Psoas muscle (tissue), 7 donors: ENCODE measurements at regions not wholly inside any gene's neighbourhood (a gene's known extent, or its start where the extent isn't known, plus 50 kb on each side); places are given as distances from the start of the nearest gene placed in this dataset.

Source experiments
- ATAC-seq, 4 donors: fragments of 200-7000 bp; cut with Tn5 transposase; one replicate each; pipeline ENCODE4 v1.9.1; 2020; ENCODE audit warnings: moderate library complexity in 3 of 4, mild to moderate bottlenecking in 2 of 4
- DNase-seq, 2 donors: peaks; one replicate each; pipeline ENCODE4 v3.0.0-alpha.2; 2020
- H3K27ac ChIP-seq: fragments of 200-600 bp; one replicate; pipeline ENCODE4 v1.8.0; 2022
- H3K27me3 ChIP-seq, 3 donors: fragments of 200-600 bp in 1 of 3; one replicate each; pipeline versions ENCODE4 v1.6.1 to v1.8.0; 2013 to 2022; ENCODE audit warnings: low read length in 2 of 3, mild to moderate bottlenecking in 2 of 3, moderate library complexity in 1 of 3; ENCODE audit not compliant: insufficient read depth in 3 of 3
- H3K36me3 ChIP-seq, 2 donors: fragments of 200-600 bp in 1 of 2; one replicate each; pipeline versions ENCODE4 v1.6.1 to v1.8.0; 2013 to 2022; ENCODE audit warnings: low read depth in 1 of 2, mild to moderate bottlenecking in 1 of 2, moderate library complexity in 1 of 2; ENCODE audit not compliant: insufficient read depth in 1 of 2
- H3K4me1 ChIP-seq: fragments of 200-600 bp; one replicate; pipeline ENCODE4 v1.8.0; 2022
- H3K4me3 ChIP-seq: fragments of 200-600 bp; one replicate; pipeline ENCODE4 v1.8.0; 2022; ENCODE audit warnings: mild to moderate bottlenecking
- H3K9me3 ChIP-seq: fragments of 200-600 bp; one replicate; pipeline ENCODE4 v1.8.0; 2022
- CTCF ChIP-seq: fragments of 200-600 bp; IDR thresholded peaks from one replicate; pipeline ENCODE4 v1.8.0; 2022; ENCODE audit warnings: antibody characterized with exemption
- WGBS, 3 donors: extraction: QIAGEN DNeasy Blood & Tissue Kit; methylation state at CpG; one replicate each; pipeline versions ENCODE4 v1.1.6 to v1.1.7; 2013; 5-methylcytosine and 5-hydroxymethylcytosine counted together
- intact Hi-C, 2 donors: fragments of 100-400 bp; cut with DNase I; formaldehyde crosslinking; loops; one replicate each; pipeline versions ENCODE4 v1.11.0 to v1.14.2; 2022
- donor health status: healthy with polysubstance abuse.
- donor health status: DM: no; HTN: no; CAD: no; lungs with moderate emphysema.
- donor health status: Bipolar disorder and iron deficiency.
- donor health status: healthy.
- donor health status: DM: yes; HTN: yes; CAD: no.
- donor health status: DM: no; HTN: no; CAD: no.
- donor health status: DM: yes; HTN: yes; CAD: no.

DNA sequence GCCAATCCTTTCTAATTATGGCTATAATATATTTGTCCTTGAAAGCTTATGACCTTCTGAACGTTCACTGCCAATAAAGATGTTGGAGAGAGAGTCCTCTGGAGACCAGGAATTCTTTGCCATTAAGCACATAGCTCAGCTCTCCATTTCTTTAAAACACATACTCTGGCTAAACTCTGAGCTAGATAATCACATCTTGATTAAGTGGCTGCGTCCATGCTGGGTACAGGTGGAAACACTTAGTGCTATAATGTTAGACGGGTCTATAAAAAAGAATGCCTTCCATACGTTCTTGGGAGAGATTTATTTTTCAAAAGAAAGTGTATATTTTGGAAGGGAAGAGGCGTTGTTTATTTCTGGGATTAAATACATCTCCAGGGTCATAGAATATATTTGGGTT lies 314.5 kb downstream of the LPIN1 start:
- intact Hi-C loops = no loop called here
- Histone ChIP-seq H3K4me1 (no peaks in the 10 kb centered on the region), H3K9me3 (no peaks in the 10 kb centered on the region), H3K36me3 (no peaks in the 10 kb centered on the region), H3K27ac (no peak overlapping the region), H3K4me3 (no peak overlapping the region), H3K27me3 (no peaks in the 10 kb centered on the region)
- WGBS, 3 donors = 67 to 69% (median 68%) methylated on average over 5 of the region's 5 CpGs
- no peak for DNase-seq
- ATAC-seq = no peak
- TF ChIP-seq CTCF = no peak

GRCh38 chr2:12061286-12062052 lies 315.0 kb downstream of the LPIN1 start:
- Histone ChIP-seq H3K27me3 (no peaks in the 10 kb centered on the region), H3K4me3 (no peak overlapping the region), H3K36me3 (no peaks in the 10 kb centered on the region), H3K27ac (no peak overlapping the region), H3K9me3 (no peaks in the 10 kb centered on the region), H3K4me1 (no peaks in the 10 kb centered on the region)
- ATAC-seq (no peak), DNase-seq (no peak)
- WGBS, 3 donors = 81 to 94% (median 93%) methylated on average over 3 of the region's 3 CpGs
- intact Hi-C loops = no loop called here
- TF ChIP-seq CTCF = no peak

GRCh38 chr2:12062053-12062395 lies 315.6 kb downstream of the LPIN1 start:
- Histone ChIP-seq H3K9me3 (no peaks in the 10 kb centered on the region), H3K27me3 (no peaks in the 10 kb centered on the region), H3K27ac (no peak overlapping the region), H3K36me3 (no peaks in the 10 kb centered on the region), H3K4me1 (no peaks in the 10 kb centered on the region), H3K4me3 (no peak overlapping the region)
- intact Hi-C loops = no loop called here
- no peak for TF ChIP-seq CTCF
- DNase-seq (no peak), ATAC-seq (no peak)
- WGBS, 3 donors = 80 to 84% (median 80%) methylated on average over 2 of the region's 2 CpGs

- DNase-seq = no peak
- no peaks in the 10 kb centered on the region for H3K36me3 ChIP-seq
- intact Hi-C loops = no loop called here
Observed at GRCh38 chr2:12063210-12063609, 316.8 kb downstream of the LPIN1 start.

More at GRCh38 chr2:12063210-12063609, 316.8 kb downstream of the LPIN1 start:
- no peaks in the 10 kb centered on the region for H3K4me1 ChIP-seq
- no peak overlapping the region for H3K27ac ChIP-seq
- H3K9me3 ChIP-seq = no peaks in the 10 kb centered on the region
- no peaks in the 10 kb centered on the region for H3K27me3 ChIP-seq
- WGBS, 3 donors = 79 to 96% (median 94%) methylated on average over 5 of the region's 5 CpGs
- ATAC-seq = no peak
- no peak for TF ChIP-seq CTCF
- no peak overlapping the region for H3K4me3 ChIP-seq
